ENCODE measurements at regions not wholly inside any gene's neighbourhood (a gene's known extent, or its start where the extent isn't known, plus 50 kb on each side); places are given as distances from the start of the nearest gene placed in this dataset. TPM values are rescaled to one million over a fixed set of nuclear protein-coding genes. Genes with fewer than 3 reads are reported as not detected.

DNA sequence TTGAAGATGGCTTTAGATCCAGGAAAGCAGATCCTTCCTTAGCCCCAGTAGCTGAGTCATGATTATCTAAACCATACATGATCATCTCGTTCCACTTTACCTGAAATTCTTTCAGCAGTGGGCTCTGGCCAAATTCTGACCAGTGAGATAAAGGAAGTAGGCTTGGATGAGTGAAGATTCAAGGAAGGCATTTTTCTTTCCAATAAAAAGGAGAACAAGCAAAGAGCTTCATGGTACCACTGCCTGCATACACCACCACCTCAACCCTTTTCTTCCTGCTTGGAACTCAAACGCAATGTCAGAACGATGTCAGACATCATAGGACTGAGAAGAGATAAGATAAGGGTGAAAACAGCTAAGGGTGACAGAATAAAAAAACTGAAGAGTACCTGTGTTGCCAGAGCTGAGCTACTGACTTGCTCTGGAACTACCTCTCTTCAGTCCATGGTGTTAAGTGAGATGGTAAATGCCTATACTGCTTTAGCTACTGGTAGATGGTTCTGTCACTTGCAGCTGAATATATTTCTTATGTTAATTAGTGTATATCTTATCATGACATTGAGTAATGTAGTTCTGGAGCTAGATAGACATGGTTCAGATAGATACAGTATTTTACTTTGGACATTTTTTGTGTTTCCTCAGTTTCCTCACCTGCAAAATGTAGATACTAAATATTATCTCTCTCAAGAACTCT lies 58.7 kb upstream of the ACVR1 start:
- DNase-seq (ENCODE audit: low read depth): no peak

GRCh38 chr2:157933160-157933920 lies 57.2 kb upstream of the ACVR1 start:
- DNase-seq (ENCODE audit: low read depth): no peak

- no peak for DNase-seq (ENCODE audit: low read depth)
These were observed 56.5 kb upstream of the ACVR1 start for GRCh38 chr2:157932480-157933159.

DNA sequence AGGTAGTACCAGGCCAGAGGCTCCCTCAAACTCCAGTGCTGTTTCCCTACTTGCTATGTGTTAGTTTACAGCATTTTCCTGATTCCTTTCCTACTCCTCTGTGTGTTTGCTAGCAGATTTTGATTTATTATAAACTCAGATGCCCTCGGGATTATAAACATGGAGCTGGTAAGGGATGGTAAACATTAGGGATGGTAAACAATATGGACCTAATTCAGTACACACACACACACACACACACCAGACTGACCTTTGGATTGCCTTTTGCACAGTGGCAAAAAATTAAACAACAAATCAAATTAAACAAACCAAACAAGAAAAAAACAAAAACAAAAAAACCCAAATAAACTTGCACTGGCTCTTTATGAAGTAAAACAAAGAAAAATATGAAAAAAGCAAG lies 55.4 kb upstream of the ACVR1 start:
- DNase-seq (ENCODE audit: low read depth): no peak

GRCh38 chr2:157930728-157931127 lies 54.6 kb upstream of the ACVR1 start:
- DNase-seq (ENCODE audit: low read depth): no peak

GRCh38 chr2:157929871-157930667 lies 53.9 kb upstream of the ACVR1 start:
- DNase-seq (ENCODE audit: low read depth): no peak

DNA sequence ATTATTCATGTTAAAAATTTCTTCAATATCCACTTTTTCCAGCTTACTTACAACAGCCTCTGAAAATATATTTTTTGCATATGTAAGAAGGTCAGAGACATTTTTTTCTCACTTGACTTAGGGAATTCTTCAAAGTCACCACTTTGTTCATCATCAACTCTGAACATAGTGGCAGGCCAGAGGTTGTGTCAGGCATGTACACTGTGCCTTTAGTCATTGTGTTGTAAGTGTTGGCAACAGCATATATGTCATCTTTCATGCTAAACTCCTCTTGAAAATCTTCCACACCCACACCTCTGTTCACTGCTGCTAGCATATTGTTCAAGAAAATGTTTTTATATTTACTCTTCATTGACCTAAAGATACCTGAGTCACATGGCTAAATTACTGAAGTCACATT lies 52.2 kb upstream of the ACVR1 start:
- DNase-seq (ENCODE audit: low read depth): no peak

- DNase-seq (ENCODE audit: low read depth): no peak
These were observed 51.0 kb upstream of the ACVR1 start for GRCh38 chr2:157927155-157927554.

Small RNA genes lying in the stretch of these regions (small RNA-seq; reads per million reads assigned to genes)
- gene RNU6-932P: not detected

All from HT1080 (cell line).